IMR-90 (cell line): ENCODE measurements at regions not wholly inside any gene's neighbourhood (a gene's known extent, or its start where the extent isn't known, plus 50 kb on each side); places are given as distances from the start of the nearest gene placed in this dataset.
"Not testable (repeated sequence)": the region's sequence is repeated elsewhere in the genome, so short reads cannot be mapped to it uniquely, and the experiment has no call there.

Experiments used
- ATAC-seq: fragments of 200-7000 bp; cut with Tn5 transposase; 2 replicates; pipeline ENCODE4 v1.9.1; 2020; ENCODE audit warnings: low read depth, mild to moderate bottlenecking, moderate library complexity
- BruUV-seq: library from RNA; stranded (reverse); fragments of 400-500 nt; replicated peaks from 2 replicates; lab custom pipeline; 2021; lab: Mats Ljungman, UMichigan
- CTCF ChIA-PET: fragments of 300-600 bp; formaldehyde crosslinking; extraction: SDS; loops from one replicate; lab custom pipeline; 2021; ENCODE audit warnings: antibody characterized with exemption; lab: Yijun Ruan, JAX
- POLR2A ChIA-PET: fragments of 300-600 bp; sonication (Branson Sonifier 250); formaldehyde crosslinking; loops from one replicate; lab custom pipeline; 2022; ENCODE audit warnings: antibody characterized with exemption; ENCODE audit not compliant: unreplicated experiment; lab: Charles Lee
- DNase-seq: peaks from one replicate; pipeline ENCODE4 v3.0.0; 2013
- H2AFZ ChIP-seq: replicated peaks from 2 replicates; pipeline ENCODE3; 2013; ENCODE audit warnings: low read length, mild to moderate bottlenecking; ENCODE audit not compliant: poor library complexity
- H2AK5ac ChIP-seq: 2 replicates; pipeline ENCODE4 v1.6.1; 2013; ENCODE audit warnings: low read depth, low read length, inconsistent platforms
- H2AK9ac ChIP-seq: replicated peaks from 2 replicates; pipeline ENCODE3; 2013; ENCODE audit warnings: mild to moderate bottlenecking, low read depth, low read length, moderate library complexity; ENCODE audit not compliant: poor library complexity
- H2BK120ac ChIP-seq: 2 replicates; pipeline ENCODE4 v1.6.1; 2013; ENCODE audit warnings: low read depth, low read length, inconsistent platforms
- H2BK15ac ChIP-seq: 3 replicates; pipeline ENCODE4 v1.6.1; 2013; ENCODE audit warnings: low read depth, low read length, inconsistent platforms
- H2BK20ac ChIP-seq: 2 replicates; pipeline ENCODE4 v1.6.1; 2013; ENCODE audit warnings: low read depth, mild to moderate bottlenecking, inconsistent platforms, low read length, moderate library complexity
- H2BK5ac ChIP-seq: 2 replicates; pipeline ENCODE4 v1.6.1; 2013; ENCODE audit warnings: mild to moderate bottlenecking, low read depth, low read length, inconsistent platforms; ENCODE audit not compliant: poor library complexity, severe bottlenecking
- H3K14ac ChIP-seq: replicated peaks from 2 replicates; pipeline ENCODE4 v1.6.1; 2013; ENCODE audit warnings: low read depth, low read length, inconsistent platforms
- H3K18ac ChIP-seq: 2 replicates; pipeline ENCODE4 v1.6.1; 2013; ENCODE audit warnings: low read depth, low read length, control low read depth
- H3K23ac ChIP-seq: 2 replicates; pipeline ENCODE4 v1.6.1; 2013; ENCODE audit warnings: low read depth, low read length, inconsistent platforms
- H3K27ac ChIP-seq: 2 replicates; pipeline ENCODE4 v1.5.1; 2013; ENCODE audit warnings: mild to moderate bottlenecking, control low read depth, low read length; ENCODE audit not compliant: insufficient read depth
- H3K27me3 ChIP-seq: 2 replicates; pipeline ENCODE4 v1.6.1; 2013; ENCODE audit warnings: low read length; ENCODE audit not compliant: control insufficient read depth, insufficient read depth
- H3K36me3 ChIP-seq: 2 replicates; pipeline ENCODE4 v1.6.1; 2013; ENCODE audit warnings: low read length, mixed read lengths; ENCODE audit not compliant: control insufficient read depth, insufficient read depth
- H3K4ac ChIP-seq: 2 replicates; pipeline ENCODE4 v1.6.1; 2013; ENCODE audit warnings: low read depth, low read length, inconsistent platforms
- H3K4me1 ChIP-seq: 2 replicates; pipeline ENCODE4 v1.6.1; 2013; ENCODE audit warnings: low read length, mixed read lengths; ENCODE audit not compliant: control insufficient read depth, insufficient read depth
- H3K4me2 ChIP-seq: 2 replicates; pipeline ENCODE4 v1.6.1; 2013; ENCODE audit warnings: low read depth, mild to moderate bottlenecking, control low read depth, low read length, moderate library complexity
- H3K4me3 ChIP-seq: 2 replicates; pipeline ENCODE4 v1.5.1; 2013; ENCODE audit warnings: low read depth, mild to moderate bottlenecking, control low read depth, low read length, moderate library complexity; ENCODE audit not compliant: insufficient read depth
- H3K56ac ChIP-seq: 2 replicates; pipeline ENCODE4 v1.6.1; 2013; ENCODE audit warnings: low read length, inconsistent platforms; ENCODE audit not compliant: insufficient read depth; ENCODE audit errors: extremely low read depth
- H3K79me1 ChIP-seq, 2 experiments: 2 replicates each; pipeline ENCODE4 v1.6.1; 2013; ENCODE audit warnings: low read length in 2 of 2, inconsistent platforms in 1 of 2, low read depth in 1 of 2
- H3K9ac ChIP-seq: 2 replicates; pipeline ENCODE4 v1.6.1; 2013; ENCODE audit warnings: low read depth, low read length, control low read depth
- H3K9me1 ChIP-seq: 2 replicates; pipeline ENCODE4 v1.6.1; 2013; ENCODE audit warnings: low read length, inconsistent platforms; ENCODE audit not compliant: insufficient read depth
- H3K9me3 ChIP-seq: 2 replicates; pipeline ENCODE4 v1.6.1; 2013; ENCODE audit warnings: low read length; ENCODE audit not compliant: control insufficient read depth, insufficient read depth
- H4K20me1 ChIP-seq: 2 replicates; pipeline ENCODE4 v1.6.1; 2013; ENCODE audit warnings: low read length, inconsistent platforms; ENCODE audit not compliant: insufficient read depth
- H4K5ac ChIP-seq: 2 replicates; pipeline ENCODE4 v1.6.1; 2013; ENCODE audit warnings: mild to moderate bottlenecking, low read depth, low read length, control low read depth
- H4K8ac ChIP-seq, 2 experiments: 2 replicates each; pipeline ENCODE4 v1.6.1; 2013; ENCODE audit warnings: low read depth in 2 of 2, low read length in 2 of 2, control low read depth in 1 of 2, inconsistent platforms in 1 of 2
- H4K91ac ChIP-seq: 2 replicates; pipeline ENCODE4 v1.6.1; 2013; ENCODE audit warnings: low read depth, low read length, inconsistent platforms; ENCODE audit not compliant: insufficient read depth
- RCOR1 ChIP-seq: IDR thresholded peaks from 2 replicates; pipeline ENCODE4 v1.6.1; 2012; ENCODE audit warnings: mild to moderate bottlenecking, low read length, improper control_type of control experiment; ENCODE audit not compliant: insufficient replicate concordance
- SMC3 ChIP-seq: fragments of 150-350 bp; IDR thresholded peaks from 2 replicates; pipeline ENCODE4 v1.6.1; 2016; ENCODE audit warnings: low read depth, mild to moderate bottlenecking, antibody characterized with exemption, low read length, moderate library complexity
- WGBS, 2 experiments: methylation state at CpG; one replicate each; pipeline versions ENCODE4 v1.1.5 to v1.1.7; 2013; ENCODE audit warnings: missing lambda C conversion rate in 2 of 2; ENCODE audit not compliant: insufficient read length in 1 of 2; ENCODE audit errors: extremely low coverage in 2 of 2; 5-methylcytosine and 5-hydroxymethylcytosine counted together
- dilution Hi-C: fragments of 300-500 bp; cut with HindIII; formaldehyde crosslinking; loops from one replicate; pipeline ENCODE4 v1.14.3; 2018; ENCODE audit warnings: low sequenced_read_pairs; ENCODE audit not compliant: unreplicated experiment
- in situ Hi-C: fragments of 300-500 bp; cut with MboI; formaldehyde crosslinking; loops from 3 replicates; pipeline ENCODE4 v1.14.3; 2019; ENCODE audit warnings: low sequenced_read_pairs, inconsistent platforms, mixed read lengths
- intact Hi-C: fragments of 100-400 bp; cut with micrococcal nuclease; formaldehyde crosslinking; loops from 2 replicates; pipeline ENCODE4 v1.10.0; 2022
- TF ChIP-seq, protein P1 (sequence below): conservative IDR thresholded peaks from 2 replicates; pipeline ENCODE4 v1.5.1; 2012; ENCODE audit warnings: mild to moderate bottlenecking, low read depth, low read length, improper control_type of control experiment

DNA sequence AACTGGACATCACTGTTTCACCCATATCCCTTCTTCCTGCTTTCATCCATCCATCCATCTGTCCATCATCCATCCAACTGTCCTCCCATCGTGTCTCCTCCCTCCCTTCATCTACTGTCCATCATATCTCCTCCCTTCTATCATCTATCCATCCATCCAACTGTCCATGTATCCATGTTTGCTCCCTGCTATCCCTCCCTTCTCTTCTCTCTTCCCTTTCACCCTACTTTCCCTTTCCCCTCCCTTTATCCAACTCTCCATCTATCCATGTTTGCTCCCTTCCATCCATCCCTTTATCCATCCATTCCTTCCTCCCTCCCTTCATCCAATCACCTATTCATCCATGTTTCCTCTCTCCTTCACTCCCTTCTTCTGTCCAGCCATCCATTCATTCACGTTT is 92.6 kb upstream of the CTBP2 start:
- H2AFZ ChIP-seq, result no peak overlapping the region
- DNase-seq, result no peak
- no peaks in the 10 kb centered on the region for H4K20me1 ChIP-seq
- ATAC-seq, result no peak
- intact Hi-C loops (no loop called here), in situ Hi-C loops (no loop called here), dilution Hi-C loops (no loop called here)
- H3K4me3 ChIP-seq, result no peak overlapping the region
- ChIA-PET POLR2A (no interaction called here), CTCF (no interaction called here)
- no peak overlapping the region for H3K9ac ChIP-seq
- H3K27ac ChIP-seq, result no peak overlapping the region
- H3K4me2 ChIP-seq, result no peak overlapping the region
- BruUV-seq, result no TSS peak
- H2BK120ac ChIP-seq, result no peak overlapping the region
- no peak overlapping the region for H3K4ac ChIP-seq
- H2AK5ac ChIP-seq, result no peak overlapping the region
- H2BK20ac ChIP-seq, result no peak overlapping the region
- no peaks in the 10 kb centered on the region for H3K36me3 ChIP-seq
- H3K23ac ChIP-seq, result no peak overlapping the region
- no peaks in the 10 kb centered on the region for H3K79me1 ChIP-seq
- H3K9me1 ChIP-seq, result no peaks in the 10 kb centered on the region
- H4K5ac ChIP-seq, result no peak overlapping the region
- H4K91ac ChIP-seq, result no peak overlapping the region
- H3K18ac ChIP-seq, result no peak overlapping the region
- H3K27me3 ChIP-seq, result peaks cover 3% of the 10 kb centered on the region
- H3K56ac ChIP-seq, result no peak overlapping the region
- no peak overlapping the region for H2BK5ac ChIP-seq
- no peaks in the 10 kb centered on the region for H3K9me3 ChIP-seq
- H3K4me1 ChIP-seq, result no peaks in the 10 kb centered on the region
- H3K14ac ChIP-seq, result no peak overlapping the region
- H4K8ac ChIP-seq, result no peak overlapping the region
- H2AK9ac ChIP-seq, result no peak overlapping the region
- TF ChIP-seq SMC3, result no peak
- no peak for TF ChIP-seq RCOR1
- TF ChIP-seq, protein P1, sequence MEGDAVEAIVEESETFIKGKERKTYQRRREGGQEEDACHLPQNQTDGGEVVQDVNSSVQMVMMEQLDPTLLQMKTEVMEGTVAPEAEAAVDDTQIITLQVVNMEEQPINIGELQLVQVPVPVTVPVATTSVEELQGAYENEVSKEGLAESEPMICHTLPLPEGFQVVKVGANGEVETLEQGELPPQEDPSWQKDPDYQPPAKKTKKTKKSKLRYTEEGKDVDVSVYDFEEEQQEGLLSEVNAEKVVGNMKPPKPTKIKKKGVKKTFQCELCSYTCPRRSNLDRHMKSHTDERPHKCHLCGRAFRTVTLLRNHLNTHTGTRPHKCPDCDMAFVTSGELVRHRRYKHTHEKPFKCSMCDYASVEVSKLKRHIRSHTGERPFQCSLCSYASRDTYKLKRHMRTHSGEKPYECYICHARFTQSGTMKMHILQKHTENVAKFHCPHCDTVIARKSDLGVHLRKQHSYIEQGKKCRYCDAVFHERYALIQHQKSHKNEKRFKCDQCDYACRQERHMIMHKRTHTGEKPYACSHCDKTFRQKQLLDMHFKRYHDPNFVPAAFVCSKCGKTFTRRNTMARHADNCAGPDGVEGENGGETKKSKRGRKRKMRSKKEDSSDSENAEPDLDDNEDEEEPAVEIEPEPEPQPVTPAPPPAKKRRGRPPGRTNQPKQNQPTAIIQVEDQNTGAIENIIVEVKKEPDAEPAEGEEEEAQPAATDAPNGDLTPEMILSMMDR, result no peak
- WGBS, 2 experiments, result 14 to 100% methylated on average over 1 of the region's 2 CpGs
- no peak overlapping the region for H2BK15ac ChIP-seq

DNA sequence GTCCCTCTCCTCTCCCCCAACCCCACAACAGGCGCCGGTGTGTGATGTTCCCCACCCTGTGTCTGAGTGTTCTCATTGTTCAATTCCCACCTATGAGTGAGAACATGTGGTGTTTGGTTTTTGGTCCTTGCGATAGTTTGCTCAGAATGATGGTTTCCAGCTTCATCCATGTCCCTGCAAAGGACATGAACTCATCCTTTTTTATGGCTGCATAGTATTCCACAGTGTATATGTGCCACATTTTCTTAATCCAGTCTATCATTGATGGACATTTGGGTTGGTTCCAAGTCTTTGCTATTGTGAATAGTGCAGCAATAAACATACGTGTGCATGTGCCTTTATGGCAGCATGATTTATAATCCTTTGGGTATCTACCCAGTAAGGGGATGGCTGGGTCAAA is 90.5 kb upstream of the CTBP2 start:
- H3K18ac ChIP-seq, BruUV-seq, H3K9me3 ChIP-seq, H4K20me1 ChIP-seq, H2BK20ac ChIP-seq, H3K27ac ChIP-seq, H2AK5ac ChIP-seq, H2AFZ ChIP-seq, H4K91ac ChIP-seq, H3K4me3 ChIP-seq, H3K9ac ChIP-seq, H3K9me1 ChIP-seq, H3K14ac ChIP-seq, H2BK5ac ChIP-seq, in situ Hi-C loops, H4K5ac ChIP-seq, POLR2A ChIA-PET, H3K23ac ChIP-seq, H3K36me3 ChIP-seq, H4K8ac ChIP-seq, H2BK15ac ChIP-seq, H3K56ac ChIP-seq, ATAC-seq, H3K4me2 ChIP-seq, H3K4me1 ChIP-seq, DNase-seq, H2AK9ac ChIP-seq, H3K79me1 ChIP-seq, H3K4ac ChIP-seq, CTCF ChIA-PET, intact Hi-C loops, H3K27me3 ChIP-seq, H2BK120ac ChIP-seq, dilution Hi-C loops: not testable (repeated sequence)
- WGBS, 2 experiments, result no CpG with 5 or more reads among the region's 4 CpGs
